NCI-H226 (cell line): ENCODE measurements at regions not wholly inside any gene's neighbourhood (a gene's known extent, or its start where the extent isn't known, plus 50 kb on each side); places are given as distances from the start of the nearest gene placed in this dataset.
A peak's percentile ranks its signal among the peaks of the same experiment; 100 is the strongest.

Source experiments
- DNase-seq: peaks from one replicate; pipeline ENCODE4 v3.0.0-alpha.2; 2015

DNA sequence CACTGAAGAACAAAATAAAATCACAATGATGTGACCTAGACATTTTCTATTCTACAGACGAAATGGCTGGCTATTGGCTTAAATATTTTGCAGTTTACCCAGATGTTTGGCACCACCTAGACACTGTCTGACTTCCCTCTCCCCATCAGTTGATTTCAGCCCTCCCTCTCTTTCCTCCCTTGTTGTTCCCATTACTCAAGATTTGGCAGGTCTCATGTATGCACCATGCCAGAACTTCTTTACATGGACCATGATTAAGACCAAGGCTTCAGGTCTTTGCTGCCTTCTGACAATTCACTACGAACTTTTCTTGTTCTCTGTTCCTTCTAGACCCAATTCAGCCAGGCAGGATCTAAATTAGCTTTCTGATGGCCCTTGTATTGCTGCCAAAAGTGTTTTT, 66.6 kb upstream of the GDNF start:
- DNase-seq: no peak

DNA sequence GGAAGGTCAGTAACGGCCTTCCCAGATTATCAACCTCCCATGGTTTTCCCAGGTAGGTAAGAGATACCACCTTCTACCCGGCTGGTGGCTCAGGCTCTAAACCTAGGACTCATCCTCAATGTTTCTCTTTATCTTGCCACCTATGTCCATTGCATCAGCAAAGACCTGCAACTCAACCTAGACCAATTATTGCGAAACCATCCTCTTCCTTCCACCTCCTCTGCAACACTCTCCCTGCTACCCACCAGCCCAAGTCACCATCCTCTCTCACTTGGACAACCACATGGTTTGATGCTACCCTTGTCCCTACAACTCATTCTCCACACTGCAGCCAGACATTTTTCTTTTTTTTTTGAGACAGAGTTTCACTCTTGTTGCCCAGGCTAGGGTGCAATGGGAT, 65.4 kb upstream of the GDNF start:
- DNase-seq: no peak

DNA sequence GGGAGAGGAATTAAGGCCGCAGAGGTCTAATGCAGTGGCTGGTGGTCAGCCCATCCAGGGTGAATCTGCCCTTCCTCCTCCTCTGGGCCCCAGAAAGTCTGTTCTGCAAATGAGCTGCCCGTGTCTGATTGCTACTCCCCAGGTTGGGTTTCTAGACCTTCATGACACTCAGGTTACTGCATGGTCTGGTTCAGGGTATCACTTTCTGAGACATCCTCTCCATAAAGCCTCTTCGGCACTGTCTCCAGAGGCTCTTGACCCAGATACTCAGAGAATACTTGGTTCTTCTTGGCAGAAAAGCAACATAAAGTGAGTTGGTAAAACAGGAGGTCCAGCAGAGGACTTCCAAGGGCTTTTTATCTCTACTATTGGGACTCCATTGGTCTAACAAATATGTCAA, 62.5 kb upstream of the GDNF start:
- DNase-seq: no peak

DNA sequence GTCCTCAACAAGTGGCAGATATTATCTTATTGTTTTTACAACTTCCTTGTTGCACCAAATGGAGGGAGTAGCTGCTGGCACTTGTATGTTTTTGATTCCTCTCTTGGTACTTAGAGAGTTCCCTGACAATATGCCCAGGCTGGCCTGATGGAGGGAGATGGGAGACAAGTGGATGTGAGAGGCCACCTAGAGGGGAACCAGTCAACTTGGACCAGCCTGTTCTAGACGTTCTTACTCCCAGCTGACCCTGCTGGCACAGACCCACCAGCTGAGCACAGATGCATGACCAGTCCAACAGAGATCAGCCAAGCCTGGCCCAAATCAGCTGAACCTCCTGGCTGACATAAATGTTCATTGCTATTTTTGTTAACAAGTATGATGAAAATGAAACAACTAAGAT, 60.9 kb upstream of the GDNF start:
- no peak for DNase-seq

DNA sequence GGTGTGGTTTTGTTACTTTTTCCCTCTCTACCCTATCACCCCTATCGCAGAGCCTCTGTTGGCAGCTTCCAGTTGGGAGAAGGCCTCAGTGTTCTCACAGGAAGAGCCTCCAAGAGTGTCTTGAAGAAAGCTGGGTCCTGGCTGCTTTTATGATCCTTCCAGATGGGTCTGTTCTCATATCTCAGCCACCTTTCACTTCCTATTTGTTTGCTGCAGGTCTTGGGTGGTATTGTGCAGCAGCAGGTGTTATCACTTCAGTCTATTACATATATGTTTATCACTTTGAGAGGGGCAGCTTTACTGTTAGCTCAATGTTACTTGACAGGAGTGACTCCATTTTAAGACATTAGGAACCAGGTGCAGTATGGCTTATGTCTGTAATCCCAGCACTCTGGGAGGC, 59.2 kb upstream of the GDNF start:
- DNase-seq: no peak

DNA sequence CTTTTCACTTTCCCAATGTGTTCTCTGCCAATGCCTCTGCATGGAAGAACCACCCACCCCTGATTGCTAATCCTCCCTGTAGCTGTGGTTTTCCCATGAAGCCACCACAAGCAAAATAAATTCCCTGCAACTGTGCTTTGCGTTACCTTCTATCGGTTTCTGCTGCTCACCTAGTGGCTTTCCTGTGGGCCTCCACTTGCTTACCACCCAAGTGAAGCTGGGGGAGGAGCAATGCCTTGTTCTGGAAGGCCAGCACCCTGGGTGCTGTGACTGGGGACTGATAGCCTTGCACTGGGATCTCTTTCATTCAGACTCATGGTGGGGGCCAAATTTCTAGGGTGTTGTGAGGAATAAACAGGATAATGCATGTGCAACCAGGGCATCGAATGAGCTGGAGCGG, 56.3 kb upstream of the GDNF start:
- no peak for DNase-seq

DNA sequence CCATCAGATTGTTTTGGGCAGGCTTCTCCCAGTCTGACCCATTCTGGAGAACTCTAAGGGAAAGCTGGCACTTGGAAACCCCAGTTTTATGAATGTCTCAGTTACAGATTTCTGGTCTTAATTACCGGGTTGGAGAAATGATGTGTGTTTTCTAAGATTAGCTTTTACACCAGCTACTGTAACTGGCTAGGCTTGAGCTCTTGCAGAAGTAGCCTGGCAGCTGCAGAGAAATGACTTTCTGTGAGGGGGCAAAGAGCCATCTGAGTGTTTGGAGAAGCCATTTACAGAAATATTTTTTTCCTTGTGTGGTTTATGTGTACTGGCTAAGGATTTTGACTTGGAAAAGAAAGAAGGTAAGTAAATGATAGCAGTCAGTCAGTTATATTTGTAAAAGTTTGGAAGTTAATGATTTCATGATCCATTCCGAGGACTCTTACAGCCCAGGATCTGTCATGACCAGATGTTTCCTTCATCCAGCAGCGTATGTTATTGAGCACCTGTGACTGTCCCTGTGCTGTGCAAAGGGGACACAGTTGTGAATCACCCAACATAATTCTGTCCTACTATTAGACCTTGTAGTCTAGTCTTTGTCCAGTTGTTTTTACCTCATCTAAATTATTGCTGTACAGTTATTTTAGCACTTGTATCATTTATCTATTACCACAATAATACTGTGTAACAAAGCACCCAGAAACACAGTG, 53.7 kb upstream of the GDNF start:
- DNase-seq: no peak

DNA sequence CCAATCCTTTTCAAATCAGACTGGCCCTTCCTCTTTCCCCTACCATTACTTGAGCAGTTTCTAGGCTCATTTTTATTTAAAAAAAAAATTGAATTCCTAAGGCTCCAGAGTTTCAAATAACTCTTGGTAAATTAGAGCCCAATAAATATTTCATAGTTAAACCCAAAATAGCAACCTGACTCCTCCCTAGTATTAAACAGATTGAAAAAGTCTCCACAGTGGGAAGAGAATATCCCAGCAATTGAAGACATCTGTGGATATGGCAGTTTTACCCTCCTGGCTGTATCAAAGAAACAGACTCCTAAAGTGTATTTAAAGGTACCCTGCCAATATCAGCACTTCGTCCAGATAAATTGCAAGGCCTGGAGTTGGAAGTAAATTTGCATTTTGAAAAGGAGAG, 52.7 kb upstream of the GDNF start:
- no peak for DNase-seq

DNA sequence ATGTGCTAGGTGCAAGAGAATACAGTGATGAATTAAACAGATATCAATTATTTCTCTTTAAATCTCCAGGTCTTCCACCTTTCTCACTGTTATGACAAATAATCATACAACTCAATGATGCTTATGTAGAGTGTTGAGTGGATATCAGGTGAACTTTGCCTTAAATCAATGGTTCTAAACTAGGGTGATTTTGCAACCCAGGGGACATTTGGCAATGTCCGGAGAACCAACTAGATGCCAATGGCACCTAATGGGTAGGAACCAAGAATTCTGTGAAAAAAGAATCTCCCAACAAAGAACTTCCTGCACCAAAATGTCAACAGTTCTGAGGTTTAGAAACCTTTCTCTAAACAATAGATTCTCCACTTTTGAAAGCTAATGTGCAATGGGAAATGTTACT, 52.0 kb upstream of the GDNF start:
- no peak for DNase-seq

DNA sequence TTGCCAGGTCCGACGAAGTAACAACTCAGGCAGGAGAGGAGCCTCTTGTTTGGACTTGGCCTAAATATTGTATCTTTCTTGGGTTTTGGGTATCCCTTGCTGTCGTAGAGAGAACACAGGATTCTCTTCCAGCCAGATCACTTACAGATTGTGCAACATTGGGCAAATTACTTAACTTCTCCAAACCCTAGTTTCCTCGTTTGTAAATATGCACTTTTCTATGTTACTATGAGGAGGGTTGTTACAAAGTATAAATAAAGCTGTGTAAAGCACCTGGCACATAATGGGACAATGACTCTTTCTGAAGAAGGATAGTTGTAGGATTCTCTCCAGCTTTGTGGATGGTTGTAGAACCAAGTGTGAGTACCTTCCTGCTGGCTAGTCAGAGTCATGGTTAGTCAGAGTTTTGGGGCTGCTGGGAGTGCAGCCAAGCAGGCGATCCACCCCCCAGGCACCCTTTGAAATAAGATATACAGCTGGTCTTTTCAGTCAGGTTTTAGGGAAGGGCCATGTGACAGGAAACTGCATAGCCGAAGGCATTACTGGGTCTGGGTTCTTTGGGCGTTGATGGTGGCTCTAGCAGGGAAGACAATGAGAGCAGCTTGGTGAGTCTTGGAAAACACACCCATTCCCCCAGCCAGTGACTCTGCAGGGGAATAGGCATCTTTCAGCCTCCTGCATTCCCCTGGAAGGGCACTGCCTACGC, 49.9 kb upstream of the GDNF start:
- DNase-seq: peak; percentile 84
